ENCODE measurements at regions not wholly inside any gene's neighbourhood (a gene's known extent, or its start where the extent isn't known, plus 50 kb on each side); places are given as distances from the start of the nearest gene placed in this dataset.

GRCh38 chr10:33398796-33399195 lies 64.3 kb upstream of the NRP1 start:
- H3K36me3 ChIP-seq, result no peaks in the 10 kb centered on the region
- DNase-seq (no peak), ATAC-seq (no peak)
- no peaks in the 10 kb centered on the region for H3K9me3 ChIP-seq
- 84% methylated on average over 2 of the region's 5 CpGs for WGBS (ENCODE audit: insufficient coverage, low coverage, low lambda C conversion rate, missing lambda C conversion rate)
- intact Hi-C loops (cut with DNase I), result no loop called here
- H3K4me3 ChIP-seq, result no peak overlapping the region
- no peak for TF ChIP-seq POLR2A (IDR thresholded peaks at IDR 0.05)
- TF ChIP-seq CTCF (IDR thresholded peaks at IDR 0.05), result no peak
- no peaks in the 10 kb centered on the region for H3K4me1 ChIP-seq
- no peaks in the 10 kb centered on the region for H3K27me3 ChIP-seq
- H3K27ac ChIP-seq, result no peak overlapping the region

GRCh38 chr10:33396938-33397337 lies 62.5 kb upstream of the NRP1 start:
- 100% methylated on average over 1 of the region's 1 CpG for WGBS (ENCODE audit: insufficient coverage, low coverage, low lambda C conversion rate, missing lambda C conversion rate)
- TF ChIP-seq CTCF (IDR thresholded peaks at IDR 0.05) (no peak), POLR2A (IDR thresholded peaks at IDR 0.05) (no peak)
- no peaks in the 10 kb centered on the region for H3K4me1 ChIP-seq
- ATAC-seq (no peak), DNase-seq (no peak)
- intact Hi-C loops (cut with DNase I), result no loop called here
- no peaks in the 10 kb centered on the region for H3K27me3 ChIP-seq
- H3K27ac ChIP-seq, result no peak overlapping the region
- no peak overlapping the region for H3K4me3 ChIP-seq
- H3K36me3 ChIP-seq, result no peaks in the 10 kb centered on the region
- H3K9me3 ChIP-seq, result no peaks in the 10 kb centered on the region

GRCh38 chr10:33396279-33396678 lies 61.8 kb upstream of the NRP1 start:
- TF ChIP-seq CTCF (IDR thresholded peaks at IDR 0.05), result no peak
- TF ChIP-seq POLR2A (IDR thresholded peaks at IDR 0.05), result no peak
- no peak for DNase-seq
- ATAC-seq, result no peak
- Histone ChIP-seq H3K4me1 (no peaks in the 10 kb centered on the region), H3K27me3 (no peaks in the 10 kb centered on the region), H3K36me3 (no peaks in the 10 kb centered on the region), H3K4me3 (no peak overlapping the region), H3K9me3 (no peaks in the 10 kb centered on the region), H3K27ac (no peak overlapping the region)
- intact Hi-C loops (cut with DNase I), result no loop called here
- 73% methylated on average over 3 of the region's 3 CpGs for WGBS (ENCODE audit: insufficient coverage, low coverage, low lambda C conversion rate, missing lambda C conversion rate)

- Histone ChIP-seq H3K4me3 (no peak overlapping the region), H3K27ac (no peak overlapping the region), H3K27me3 (no peaks in the 10 kb centered on the region), H3K36me3 (no peaks in the 10 kb centered on the region), H3K9me3 (no peaks in the 10 kb centered on the region), H3K4me1 (no peaks in the 10 kb centered on the region)
- 60% methylated on average over 1 of the region's 1 CpG for WGBS (ENCODE audit: insufficient coverage, low coverage, low lambda C conversion rate, missing lambda C conversion rate)
- DNase-seq (no peak), ATAC-seq (no peak)
- TF ChIP-seq POLR2A (IDR thresholded peaks at IDR 0.05) (no peak), CTCF (IDR thresholded peaks at IDR 0.05) (no peak)
- intact Hi-C loops (cut with DNase I), result no loop called here
Measured at GRCh38 chr10:33395201-33395600, 60.7 kb upstream of the NRP1 start.

- Histone ChIP-seq H3K4me3 (no peak overlapping the region), H3K27me3 (no peaks in the 10 kb centered on the region), H3K4me1 (no peaks in the 10 kb centered on the region), H3K9me3 (no peaks in the 10 kb centered on the region), H3K27ac (no peak overlapping the region), H3K36me3 (no peaks in the 10 kb centered on the region)
- WGBS (ENCODE audit: insufficient coverage, low coverage, low lambda C conversion rate, missing lambda C conversion rate), result 66% methylated on average over 5 of the region's 5 CpGs
- intact Hi-C loops (cut with DNase I), result no loop called here
- TF ChIP-seq POLR2A (IDR thresholded peaks at IDR 0.05), result no peak
- TF ChIP-seq CTCF (IDR thresholded peaks at IDR 0.05), result no peak
- DNase-seq, result no peak
- no peak for ATAC-seq
Measured at GRCh38 chr10:33392706-33393105, 58.2 kb upstream of the NRP1 start.

Measured in right lobe of liver (tissue), 6 donors.